HL-60 (cell line): ENCODE measurements at regions not wholly inside any gene's neighbourhood (a gene's known extent, or its start where the extent isn't known, plus 50 kb on each side); places are given as distances from the start of the nearest gene placed in this dataset.

ENCODE experiments used
- CTCF ChIP-seq: IDR thresholded peaks from one replicate; pipeline ENCODE4 v1.5.1; 2011; ENCODE audit warnings: low read length, control low read depth, inconsistent platforms; ENCODE audit not compliant: insufficient read depth
- REST ChIP-seq: IDR thresholded peaks from 2 replicates; pipeline ENCODE4 v1.6.1; 2012; ENCODE audit warnings: low read depth; ENCODE audit not compliant: insufficient replicate concordance

GRCh38 chr4:16411501-16412085 lies 185.3 kb upstream of the TAPT1 start:
- no peak for TF ChIP-seq REST
- no peak for TF ChIP-seq CTCF
